ENCODE measurements at regions not wholly inside any gene's neighbourhood (a gene's known extent, or its start where the extent isn't known, plus 50 kb on each side); places are given as distances from the start of the nearest gene placed in this dataset.

GRCh38 chr22:47282851-47283250 lies 520.4 kb downstream of the TBC1D22A start:
- TF ChIP-seq CTCF (conservative IDR thresholded peaks at IDR 0.05; ENCODE audit: low read depth in 2 of 2) (no peak), POLR2AphosphoS5 (IDR thresholded peaks at IDR 0.05; ENCODE audit: low read depth) (no peak), REST (IDR thresholded peaks at IDR 0.05; ENCODE audit: unreplicated experiment) (no peak), EZH2 (IDR thresholded peaks at IDR 0.05; ENCODE audit: low read depth, unreplicated experiment) (no peak), EZH2phosphoT487 (IDR thresholded peaks at IDR 0.05; ENCODE audit: unreplicated experiment) (no peak), ZNF114 (CRISPR knock-in tag; IDR thresholded peaks at IDR 0.05) (no peak), CREB1 (CRISPR knock-in tag; IDR thresholded peaks at IDR 0.05; ENCODE audit: low read depth) (no peak), STAT1 (IDR thresholded peaks at IDR 0.05; ENCODE audit: unreplicated experiment) (no peak)

Measured in GM23338 (cell line).